HG03469 (cell line): ENCODE measurements at regions not wholly inside any gene's neighbourhood (a gene's known extent, or its start where the extent isn't known, plus 50 kb on each side); places are given as distances from the start of the nearest gene placed in this dataset.

Experiments used
- ATAC-seq: cut with Tn5 transposase; IDR thresholded peaks from one replicate; pipeline ENCODE4 v1.9.1; 2021; ENCODE audit warnings: mild to moderate bottlenecking, moderate library complexity, moderate number of reproducible peaks; ENCODE audit not compliant: unreplicated experiment

DNA sequence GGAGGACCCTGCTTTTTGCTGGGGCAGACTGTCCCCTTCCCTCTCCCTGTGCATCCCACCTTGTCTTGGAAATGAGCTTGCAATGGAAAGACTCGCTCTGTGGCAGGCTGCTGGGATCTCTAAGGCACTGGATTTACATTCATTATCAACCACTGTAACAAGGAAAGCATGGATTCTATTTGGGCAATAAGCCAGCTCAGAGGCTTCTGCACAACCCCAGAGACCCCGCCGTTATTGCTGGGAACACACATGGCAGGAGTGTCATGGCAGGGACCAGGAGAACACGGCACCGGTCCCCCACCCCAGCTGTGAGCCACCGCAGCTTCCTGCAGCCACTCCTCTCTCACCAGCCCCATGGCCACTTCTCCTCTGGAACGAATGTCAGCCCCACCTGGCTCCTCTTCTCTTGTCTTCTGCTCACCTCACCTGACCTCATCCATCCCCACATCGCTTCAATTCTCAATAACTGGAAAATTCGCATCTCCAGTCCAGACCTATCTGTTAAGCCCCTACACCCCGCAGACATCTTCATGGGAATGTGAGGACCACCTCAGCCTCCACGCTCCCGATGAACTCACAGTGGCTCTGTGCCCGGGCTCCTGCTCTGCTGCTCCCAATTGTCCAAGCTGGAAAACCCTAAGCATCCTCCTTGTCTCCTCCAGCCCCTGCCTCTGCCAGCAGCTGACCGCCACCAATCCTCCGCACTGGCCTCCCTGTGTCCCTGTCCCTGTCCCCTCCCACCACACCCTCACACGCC, 181.5 kb downstream of the USP12 start:
- no peak for ATAC-seq

DNA sequence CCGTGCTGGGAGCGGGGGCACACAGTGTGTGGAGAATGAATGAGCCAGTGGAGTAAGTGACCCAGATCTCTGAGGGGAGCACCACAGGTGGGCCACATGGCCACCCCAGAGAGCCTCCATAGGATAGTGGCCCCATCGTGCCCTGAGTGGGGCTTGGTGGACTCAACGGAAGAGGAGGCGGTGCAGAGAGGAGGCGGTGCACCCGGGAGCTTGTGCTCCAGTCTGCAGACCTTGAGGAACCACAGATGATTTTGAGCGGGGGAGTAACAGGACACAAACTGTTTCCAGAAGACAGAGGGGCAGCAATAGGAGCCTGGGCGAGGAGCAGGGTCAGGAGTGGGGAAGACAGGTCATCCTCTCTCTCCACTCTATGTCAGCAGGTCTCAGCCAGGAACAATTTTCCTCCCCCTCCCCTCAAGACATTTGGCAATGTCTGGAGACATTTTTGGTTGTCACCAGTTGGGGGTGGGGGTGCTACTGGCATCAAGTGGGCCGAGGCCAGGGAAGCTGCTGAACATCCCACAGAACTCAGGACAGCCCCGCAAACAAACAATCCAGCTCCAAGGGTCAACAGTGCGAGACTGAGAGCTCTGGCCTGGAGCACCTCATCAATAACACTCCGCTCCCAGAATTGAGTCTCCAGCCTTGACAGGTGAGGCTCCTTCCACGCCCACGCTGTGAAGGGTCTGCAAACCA, 182.2 kb downstream of the USP12 start:
- ATAC-seq, result no peak

DNA sequence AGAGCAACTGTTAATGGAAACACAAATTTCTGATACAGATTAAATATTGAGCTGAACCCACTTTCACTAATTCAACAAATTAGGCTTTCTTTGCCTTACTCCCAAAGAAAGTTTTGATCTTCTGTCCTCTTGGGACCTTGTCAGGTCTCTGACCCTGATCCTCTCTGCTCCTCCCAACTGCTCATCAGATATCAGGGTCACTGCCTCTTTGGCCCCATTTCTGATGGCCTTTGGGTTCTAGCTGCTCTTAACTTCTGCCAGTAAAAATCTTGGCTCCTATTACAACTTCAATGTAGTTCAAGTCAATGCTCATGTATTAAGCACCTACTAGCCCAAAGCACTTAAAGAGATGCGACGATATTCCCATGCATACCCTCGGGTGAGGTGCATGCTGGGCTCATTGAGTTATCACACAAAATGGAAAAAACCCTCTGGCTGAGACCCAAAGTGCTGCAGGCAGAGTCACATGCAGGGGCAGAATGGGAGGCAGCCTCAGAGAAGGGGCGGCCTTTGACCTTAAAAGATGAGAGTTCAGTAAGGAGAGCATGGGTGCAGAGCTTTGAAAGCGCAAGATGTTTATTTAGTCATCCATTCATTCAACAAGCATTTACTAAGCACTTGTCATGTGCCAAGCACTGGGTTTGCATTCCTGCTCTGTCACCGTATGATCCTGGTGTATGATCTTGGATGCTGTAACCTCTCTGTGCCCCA, 183.4 kb downstream of the USP12 start:
- ATAC-seq, result no peak

DNA sequence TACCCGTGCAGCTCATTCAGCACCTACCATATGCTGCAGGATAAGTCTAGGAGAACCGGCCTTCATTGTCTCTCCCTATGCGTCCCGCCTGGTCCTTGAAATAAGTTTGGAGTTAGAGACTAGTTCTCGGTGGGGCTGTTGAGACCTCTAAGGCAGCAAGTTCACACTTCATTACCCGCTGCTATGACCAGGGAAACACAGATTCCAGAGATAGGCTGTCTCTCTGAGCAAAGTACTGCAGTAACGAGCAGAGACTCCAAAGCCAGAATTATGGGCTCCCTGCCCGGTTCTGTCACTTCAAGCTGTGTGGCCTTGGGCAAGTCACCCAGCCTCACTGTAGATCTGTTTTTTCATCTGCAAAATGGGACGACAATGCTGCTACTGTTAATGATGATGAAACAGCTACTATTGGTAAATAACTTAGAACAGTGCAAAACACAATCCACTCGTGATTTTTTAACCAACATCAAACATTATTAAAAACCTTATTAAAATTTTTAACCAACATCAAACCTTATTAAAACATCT, 184.1 kb downstream of the USP12 start:
- ATAC-seq, result no peak

DNA sequence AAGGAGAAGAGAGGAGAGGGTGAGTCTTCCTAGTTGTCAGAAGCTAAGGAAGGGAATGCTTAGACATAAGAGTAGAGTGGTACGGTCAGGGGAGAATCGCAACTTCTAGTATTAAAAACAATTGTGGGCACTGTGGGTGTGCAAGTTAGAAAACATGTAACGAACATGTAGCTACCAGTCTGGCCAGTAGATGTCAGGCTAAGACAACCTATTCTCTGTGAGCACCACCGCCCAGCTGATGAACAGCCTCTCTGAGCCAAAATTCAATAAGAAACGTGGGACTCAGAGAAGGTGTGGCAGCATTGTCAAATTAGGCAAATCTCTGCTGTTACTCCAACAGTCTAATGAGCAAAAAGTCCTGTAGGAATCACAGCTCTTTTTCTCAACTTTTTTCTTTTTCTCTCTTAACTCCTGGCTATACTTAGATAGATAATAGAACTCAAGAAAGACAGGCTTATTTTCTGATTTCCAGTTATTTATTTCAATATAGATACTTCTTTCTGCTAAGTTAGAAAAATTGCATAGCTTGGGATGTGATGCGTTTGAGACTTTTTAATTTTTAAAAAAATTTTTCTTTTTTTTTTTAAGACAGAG, 186.2 kb downstream of the USP12 start:
- no peak for ATAC-seq

DNA sequence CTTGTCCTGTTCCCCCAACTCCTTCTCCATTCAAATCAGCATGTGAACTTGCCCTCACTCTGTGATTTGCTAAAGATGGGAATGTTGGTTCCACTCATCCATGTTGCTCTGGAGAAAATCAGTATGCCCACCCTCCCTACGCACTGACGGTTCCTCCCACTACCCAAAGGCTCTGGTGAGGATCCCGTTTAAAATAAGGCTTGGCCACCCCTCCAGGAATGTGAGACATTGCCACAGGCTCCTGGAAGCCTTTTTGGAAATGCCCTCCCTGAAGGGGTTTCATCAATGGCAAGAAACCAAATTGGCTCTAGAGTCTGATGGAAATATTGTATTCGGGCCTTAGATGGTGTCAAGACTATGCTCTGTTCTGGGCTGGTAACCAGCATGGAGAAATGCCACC, 187.3 kb downstream of the USP12 start:
- no peak for ATAC-seq

DNA sequence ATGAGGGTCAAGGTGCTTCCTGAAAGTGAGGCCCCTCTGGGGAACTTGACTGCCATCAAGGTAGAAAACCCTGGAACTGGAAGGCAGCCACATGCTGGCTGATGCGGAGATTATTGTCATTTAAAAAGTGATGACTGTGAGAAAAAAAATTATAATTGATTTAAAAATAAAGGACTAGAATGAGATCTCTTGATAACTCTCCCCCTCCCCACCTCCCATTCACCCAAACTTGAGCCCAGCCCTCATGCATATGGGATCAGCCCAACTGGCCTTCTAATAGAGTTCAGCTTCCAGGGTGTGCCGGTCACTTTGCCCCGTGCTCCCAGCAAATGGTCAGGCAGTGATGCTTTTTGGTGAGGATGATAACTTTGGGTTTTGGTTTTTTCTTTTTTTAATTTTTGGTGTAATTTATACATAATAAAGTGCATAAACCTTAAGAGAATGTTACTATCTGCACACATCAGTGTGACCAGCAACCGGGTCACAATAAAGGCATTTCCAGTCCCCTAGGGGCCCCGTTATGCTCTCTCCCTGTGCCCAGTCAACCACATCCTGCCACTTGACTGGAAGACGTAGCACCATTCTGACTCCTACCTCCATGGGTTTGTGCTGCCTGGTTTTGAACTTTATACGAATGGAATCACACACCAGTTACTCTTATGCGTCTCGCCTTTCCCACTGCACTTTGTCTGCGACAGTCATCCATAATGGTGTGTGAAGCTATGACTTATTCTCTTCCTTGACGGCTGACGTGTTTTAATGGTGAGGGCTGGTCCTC, 187.9 kb downstream of the USP12 start:
- no peak for ATAC-seq

DNA sequence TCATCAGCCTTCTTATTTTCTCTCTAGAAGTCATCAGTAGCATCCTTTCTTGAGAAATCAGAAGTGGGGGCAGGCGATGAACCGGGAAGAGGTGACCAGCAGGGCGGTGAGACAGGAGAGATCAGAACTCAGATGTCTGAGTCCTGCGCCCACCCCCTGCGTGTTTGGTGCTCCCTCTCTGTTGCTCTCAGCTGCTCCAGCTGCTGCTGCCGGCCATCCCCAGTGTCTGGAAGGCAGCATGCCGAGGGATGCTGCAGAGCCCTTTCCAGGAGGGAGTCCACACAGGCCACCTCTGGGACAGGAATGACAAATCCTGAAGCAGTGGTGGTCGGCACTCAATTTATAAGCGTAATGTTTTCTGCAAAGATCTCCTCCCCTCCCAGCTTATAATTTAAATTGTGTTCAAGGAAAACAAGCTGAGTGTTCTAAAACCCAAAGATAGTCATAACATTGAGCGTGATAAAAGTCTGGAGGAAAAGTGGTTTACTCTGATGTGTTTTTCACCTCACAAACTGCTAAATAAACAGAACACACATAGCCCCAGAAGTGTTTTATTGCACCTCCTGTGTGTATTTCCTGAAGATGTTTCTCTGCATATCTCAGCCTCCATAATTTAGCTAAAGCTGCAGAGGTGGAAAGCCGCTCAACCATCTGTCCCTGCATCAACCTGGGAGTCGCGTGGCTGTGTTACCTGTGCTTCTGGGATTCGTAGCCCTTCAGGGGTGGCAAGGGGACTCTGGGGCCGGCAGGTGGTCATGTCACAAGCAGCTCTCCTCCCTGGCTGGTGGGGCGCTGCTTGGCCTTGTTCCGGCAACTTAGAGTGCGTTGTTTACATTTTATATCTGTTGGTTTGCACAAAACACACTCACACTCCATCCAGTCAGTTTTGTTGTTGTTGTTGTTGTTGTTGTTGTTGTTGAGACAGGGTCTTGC, 191.2 kb downstream of the USP12 start:
- no peak for ATAC-seq

DNA sequence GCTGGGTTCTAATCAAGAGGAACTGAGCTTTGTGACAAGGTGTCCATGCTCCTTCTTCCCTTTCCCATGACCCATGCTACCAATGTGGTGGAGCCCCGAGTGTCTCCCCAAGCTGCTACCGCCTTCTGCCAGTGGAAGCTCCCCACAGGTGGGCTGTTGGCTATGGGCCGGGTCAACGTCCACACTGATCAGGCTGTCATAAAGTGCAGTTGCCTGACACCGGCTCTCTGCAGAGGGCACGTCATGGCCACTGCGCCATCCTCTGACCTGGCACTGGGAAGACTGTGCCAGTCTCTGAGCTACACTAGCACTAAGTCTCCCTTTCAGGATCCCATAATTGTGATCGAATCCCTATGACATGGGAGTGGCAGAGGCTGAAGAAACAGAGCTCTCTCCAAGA, 192.3 kb downstream of the USP12 start:
- no peak for ATAC-seq

DNA sequence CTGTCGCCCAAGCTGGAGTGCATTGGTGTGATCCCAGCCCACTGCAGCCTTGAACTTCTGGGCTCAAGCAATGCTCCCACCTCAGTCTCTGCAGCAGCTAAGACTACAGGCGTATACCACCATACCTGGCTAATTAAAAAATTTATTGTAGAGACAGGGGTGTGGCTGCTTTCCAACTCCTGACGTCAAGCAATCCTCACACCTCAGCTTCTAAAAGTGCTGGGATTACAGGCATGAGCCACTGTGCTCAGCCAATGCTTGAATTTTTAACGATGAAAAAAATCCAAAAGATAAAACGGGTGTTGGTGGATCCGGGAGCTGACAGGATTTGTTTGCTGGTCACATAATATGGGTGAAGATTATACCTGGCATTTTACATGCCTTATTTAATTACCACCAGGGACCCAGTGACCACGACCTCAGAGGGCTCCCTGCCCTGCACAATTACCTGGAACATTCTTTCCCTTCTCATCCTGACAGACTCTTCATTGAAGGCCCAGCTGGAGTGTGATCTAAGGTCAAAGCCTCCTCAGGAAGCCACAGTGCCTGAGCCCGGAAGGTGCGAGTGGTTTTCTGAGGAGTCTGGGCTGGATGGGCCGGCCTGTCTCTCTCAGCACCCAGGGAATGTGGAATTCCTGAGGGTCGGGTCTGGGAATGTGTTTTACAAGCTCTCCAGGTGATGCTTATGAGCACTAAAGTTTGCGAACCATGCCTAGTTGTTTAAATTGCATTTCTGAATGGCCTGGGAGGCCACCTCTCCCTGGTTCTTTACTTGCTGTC, 193.3 kb downstream of the USP12 start:
- ATAC-seq, result no peak

DNA sequence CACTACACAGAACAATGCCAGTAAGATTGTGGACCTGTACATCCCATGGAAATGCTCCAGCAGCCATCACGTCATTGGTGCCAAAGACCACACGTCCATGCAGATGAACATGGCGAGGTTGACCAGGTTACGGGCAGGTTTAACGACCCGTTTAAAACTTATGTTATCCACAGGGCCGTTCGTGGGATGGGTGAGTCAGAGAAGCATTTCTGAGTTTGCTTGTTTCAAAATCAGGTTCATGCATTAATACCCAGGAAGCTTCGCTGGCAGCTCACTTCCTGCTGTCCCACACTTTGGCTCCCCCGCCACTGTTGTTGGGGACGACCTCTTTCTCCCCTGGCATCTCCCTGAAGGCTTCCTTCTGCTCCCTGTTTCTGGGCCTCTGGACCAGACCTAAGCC, 194.1 kb downstream of the USP12 start:
- no peak for ATAC-seq

DNA sequence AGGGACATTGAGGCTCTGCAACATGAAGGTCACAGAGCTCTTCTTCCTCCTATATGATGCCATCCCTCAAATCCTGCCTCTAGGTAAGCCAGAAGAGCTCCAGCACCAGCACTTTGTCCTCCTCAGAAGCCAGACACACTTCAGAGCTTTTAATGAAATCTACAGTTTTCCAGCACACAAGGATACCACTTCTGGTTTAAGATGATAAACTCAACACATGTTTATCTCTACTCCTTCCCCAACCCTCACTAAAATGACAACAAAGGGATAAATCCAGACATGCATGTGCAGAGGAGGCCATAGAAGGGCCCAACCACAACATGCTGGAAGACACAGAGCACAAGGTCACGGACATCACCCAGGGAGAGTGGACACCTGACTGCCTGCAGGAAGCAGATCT, 195.3 kb downstream of the USP12 start:
- no peak for ATAC-seq

DNA sequence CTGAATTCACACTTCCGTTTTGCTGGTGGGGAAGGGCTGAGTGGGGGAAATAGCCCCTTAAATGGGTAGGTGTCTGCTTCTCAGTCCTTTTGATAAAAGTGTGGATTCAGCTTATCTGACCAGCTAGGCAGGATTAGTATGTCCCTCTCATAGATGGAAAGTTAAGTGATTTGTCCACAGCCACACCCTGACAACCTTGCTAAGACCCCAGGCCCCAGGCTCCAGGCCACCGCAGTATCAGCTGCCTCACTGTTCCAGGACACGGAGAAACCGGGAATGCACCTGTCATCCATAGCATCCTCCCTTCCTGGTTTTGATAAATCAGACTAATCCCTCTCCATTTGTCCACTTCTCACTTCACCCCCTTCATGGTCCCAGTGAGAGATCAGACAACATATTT, 197.7 kb downstream of the USP12 start:
- no peak for ATAC-seq

DNA sequence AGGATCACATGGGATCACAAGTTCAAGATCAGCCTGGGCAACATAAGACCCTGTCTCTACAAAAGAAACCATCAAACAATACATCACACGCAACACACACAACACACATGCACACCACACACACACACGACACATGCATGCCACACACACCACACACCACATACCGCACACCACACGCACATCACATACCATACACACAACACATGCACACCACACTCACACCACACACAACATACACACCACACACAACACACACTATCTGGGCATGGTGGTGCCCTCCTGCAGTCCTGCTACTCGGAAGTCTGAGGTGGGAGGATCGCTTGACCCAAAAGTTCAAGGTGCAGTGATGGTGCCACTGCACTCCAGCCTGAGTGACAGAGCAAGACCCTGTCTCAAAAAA, 198.3 kb downstream of the USP12 start:
- ATAC-seq, result no peak

DNA sequence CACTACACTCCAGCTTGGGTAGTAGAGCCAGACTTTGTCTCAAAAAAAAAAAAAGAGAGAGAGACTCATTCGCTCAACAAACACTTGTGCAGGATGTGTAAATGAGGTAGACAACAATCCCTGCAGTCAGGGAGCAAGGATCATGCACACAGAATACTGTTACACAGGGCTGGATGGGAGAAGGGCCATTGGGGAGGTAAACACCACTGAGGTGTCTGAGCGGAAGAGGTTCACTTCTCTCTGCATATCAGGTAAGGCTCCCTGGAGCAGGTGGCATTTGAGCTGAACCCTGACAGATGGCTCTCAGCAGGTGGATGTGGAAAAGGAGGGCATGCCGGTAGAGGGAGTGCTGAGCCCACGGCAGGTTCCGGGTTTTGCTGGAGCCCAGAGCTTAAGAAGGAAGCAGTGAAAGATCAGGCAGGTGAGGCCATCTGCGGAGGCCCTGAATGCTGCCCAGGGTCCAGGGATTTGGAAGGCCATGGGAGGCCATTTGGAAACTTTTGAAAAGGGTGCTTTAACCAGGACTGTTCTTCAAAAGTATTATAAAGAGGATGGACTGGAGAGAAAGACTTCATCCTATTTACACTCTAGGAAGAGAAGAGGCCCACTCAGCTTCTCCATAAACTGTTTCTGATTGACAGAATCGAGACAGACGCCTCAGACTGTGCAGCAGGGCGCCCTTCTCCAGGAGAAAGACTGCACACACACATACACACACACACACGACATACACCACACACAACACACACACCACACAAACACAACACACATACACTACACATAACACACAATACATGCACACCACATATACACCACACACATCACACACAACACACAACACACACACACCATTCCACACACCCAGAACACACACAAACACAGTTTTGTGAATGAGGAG, 199.4 kb downstream of the USP12 start:
- ATAC-seq, result no peak

DNA sequence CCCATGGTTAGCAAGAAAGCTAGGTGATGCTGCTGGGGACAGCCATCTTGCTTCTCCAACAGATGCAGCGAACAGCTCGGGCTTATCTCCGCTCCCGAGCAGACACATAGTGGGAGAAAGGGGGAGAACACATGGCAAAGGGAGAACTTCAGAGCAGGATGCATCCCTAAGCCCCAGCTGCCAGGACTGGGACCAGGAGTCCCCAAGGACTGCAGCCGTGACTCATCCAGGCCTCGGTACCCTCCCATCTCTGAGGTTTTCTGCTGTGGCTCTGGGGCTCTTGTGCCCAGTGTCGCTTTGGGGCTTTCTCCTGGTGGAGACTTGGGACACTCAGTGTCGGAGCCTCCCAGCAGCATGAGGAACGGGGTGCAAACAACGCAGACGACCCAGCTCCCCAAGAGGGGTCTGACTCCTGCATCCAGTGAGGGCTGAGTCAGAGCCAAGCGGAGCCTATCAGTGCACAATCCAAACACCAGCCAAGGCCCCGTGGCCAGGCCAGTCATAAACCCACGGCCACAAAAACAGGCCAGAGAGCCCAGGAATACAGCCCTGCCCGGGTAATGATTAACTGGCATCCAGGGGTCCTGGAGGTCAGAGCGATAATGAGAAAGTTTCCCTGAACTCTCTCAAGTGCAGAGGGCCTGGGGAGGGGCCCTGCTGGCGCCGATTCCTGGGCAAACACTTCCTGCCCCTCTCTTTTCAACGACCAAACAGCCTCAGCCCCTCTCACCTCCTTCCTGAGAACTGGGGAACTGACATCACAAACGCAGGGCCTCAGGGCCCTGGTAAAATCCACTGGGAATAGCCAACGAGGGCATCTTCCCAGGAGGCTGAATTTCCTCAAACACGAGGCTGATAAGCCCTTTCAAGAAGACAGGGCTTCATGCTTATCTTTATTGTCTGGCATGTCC, 202.9 kb downstream of the USP12 start:
- no peak for ATAC-seq
